H1 (cell line): ENCODE measurements at regions not wholly inside any gene's neighbourhood (a gene's known extent, or its start where the extent isn't known, plus 50 kb on each side); places are given as distances from the start of the nearest gene placed in this dataset.

Experiments
- BACH1 ChIP-seq: IDR thresholded peaks from 2 replicates; pipeline ENCODE4 v1.6.1; 2012; ENCODE audit warnings: low read length, improper control_type of control experiment
- FOSL1 ChIP-seq: IDR thresholded peaks from 2 replicates; pipeline ENCODE4 v1.6.1; 2011; ENCODE audit warnings: mild to moderate bottlenecking, low read depth, low read length, moderate library complexity; ENCODE audit not compliant: insufficient read depth
- HDAC6 ChIP-seq: IDR thresholded peaks from one replicate; pipeline ENCODE4 v1.7.1; 2012; ENCODE audit warnings: low read depth, mild to moderate bottlenecking, inconsistent platforms, low read length, moderate library complexity
- RBBP5 ChIP-seq: IDR thresholded peaks from 2 replicates; pipeline ENCODE4 v1.7.1; 2012; ENCODE audit warnings: low read depth, mild to moderate bottlenecking, inconsistent platforms, low read length, moderate library complexity, borderline replicate concordance
- TAF1 ChIP-seq: IDR thresholded peaks from 2 replicates; pipeline ENCODE4 v1.6.1; 2011; ENCODE audit warnings: mild to moderate bottlenecking, low read depth, low read length

DNA sequence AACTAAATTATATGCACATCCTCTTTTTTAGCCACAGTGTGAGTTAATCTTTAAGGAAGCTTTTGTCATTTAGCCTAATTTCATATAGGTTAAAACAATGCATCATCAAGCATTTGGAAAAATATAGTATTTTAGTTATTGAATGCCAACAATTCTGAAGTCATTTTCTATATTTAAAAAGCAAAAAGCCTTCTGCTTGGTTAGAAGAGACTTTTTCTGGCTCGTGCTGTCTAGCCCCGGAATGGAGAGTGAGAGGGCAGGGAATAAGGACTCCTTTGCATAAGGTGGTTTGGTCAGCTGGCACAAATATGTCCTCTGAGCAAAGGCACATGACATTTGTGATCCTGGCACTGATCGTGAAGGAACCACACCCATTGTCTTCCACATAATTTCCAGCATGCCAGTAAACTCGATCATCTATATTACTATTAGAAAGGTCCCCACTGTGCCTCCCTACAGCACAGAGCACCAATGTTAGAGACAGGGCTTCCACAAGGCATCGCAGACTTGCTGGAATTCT lies 393.7 kb upstream of the INTU start (continued):
- no peak for TF ChIP-seq FOSL1
- TF ChIP-seq TAF1 = no peak
- no peak for TF ChIP-seq BACH1
- TF ChIP-seq RBBP5 = no peak
- TF ChIP-seq HDAC6 = no peak
